ENCODE measurements at regions not wholly inside any gene's neighbourhood (a gene's known extent, or its start where the extent isn't known, plus 50 kb on each side); places are given as distances from the start of the nearest gene placed in this dataset.

DNA sequence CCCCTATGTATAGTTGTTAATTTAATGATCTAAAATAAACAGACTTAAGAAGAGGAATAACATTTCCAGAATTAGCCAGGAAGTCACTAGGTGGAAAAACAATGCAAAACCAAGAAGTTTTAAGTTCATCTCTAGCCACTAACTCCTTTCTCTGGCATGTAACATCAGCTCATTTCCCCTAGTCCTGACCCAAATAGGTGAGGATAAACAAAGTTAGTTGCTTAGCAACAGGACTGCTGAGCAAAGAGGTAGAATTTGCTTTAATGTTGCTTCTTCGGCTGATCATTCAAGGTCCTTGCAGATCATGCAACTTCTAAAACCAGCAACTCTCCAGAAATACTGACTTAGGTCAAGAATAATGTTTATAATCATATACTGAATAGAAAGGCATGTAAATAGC, 675.8 kb downstream of the CETN3 start:
- no peak for DNase-seq (ENCODE audit: low read depth in 2 of 2)

DNA sequence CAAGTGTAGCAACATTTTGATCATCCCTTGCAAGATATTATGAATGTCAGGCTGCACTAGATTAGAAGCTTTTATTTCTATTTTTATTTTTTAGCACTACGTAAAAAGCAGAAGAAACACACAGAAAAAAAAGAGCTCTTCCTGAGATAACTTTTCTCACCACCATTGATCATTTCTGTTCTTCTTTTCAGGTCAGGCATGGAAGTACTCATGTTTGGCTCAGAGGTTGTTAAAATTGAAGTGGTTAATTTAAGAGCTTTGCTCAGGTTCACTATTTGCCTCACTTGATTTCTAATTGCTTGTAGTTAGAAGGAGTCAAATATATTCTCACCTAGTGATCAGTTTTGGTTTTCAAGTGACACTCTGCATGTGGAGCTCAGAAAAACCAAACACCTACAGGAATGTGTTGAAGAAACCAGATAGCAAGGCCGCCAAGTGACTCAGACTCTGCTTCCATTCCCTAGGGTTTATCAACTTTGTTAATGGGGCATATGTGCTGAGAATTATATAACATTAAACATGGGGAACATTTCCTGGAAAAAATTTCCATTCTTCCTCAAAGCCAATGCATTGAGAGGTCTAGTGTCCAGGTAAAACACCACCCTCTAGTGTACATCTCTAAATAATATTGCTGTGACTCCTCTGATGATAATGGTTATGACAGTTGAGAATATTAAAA, 679.8 kb downstream of the CETN3 start:
- DNase-seq (ENCODE audit: low read depth in 2 of 2) = peak in 1 of 2 donors; percentile 0

GRCh38 chr5:89728750-89729149, 680.8 kb downstream of the CETN3 start:
- DNase-seq (ENCODE audit: low read depth in 2 of 2) = no peak

DNA sequence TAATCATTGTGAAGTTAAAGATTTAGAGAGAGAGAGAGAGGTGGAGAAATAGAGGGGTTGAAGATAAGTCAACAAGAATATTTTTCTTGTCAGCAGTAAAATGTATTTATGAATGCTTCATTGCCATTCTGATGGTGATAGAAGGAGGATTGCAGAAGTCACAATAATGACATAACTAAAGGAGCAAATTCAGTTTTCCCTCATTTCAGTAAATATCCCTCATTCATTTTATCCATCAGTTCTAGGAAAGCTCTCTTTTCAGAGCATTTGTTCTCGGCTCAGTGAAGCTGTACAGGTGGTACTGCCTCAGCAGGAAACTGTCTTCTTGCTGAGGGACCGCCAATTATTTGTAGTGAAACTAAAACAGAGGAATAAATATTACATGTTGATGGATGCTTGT, 681.4 kb downstream of the CETN3 start:
- DNase-seq (ENCODE audit: low read depth in 2 of 2) = no peak

GRCh38 chr5:89724379-89725095, 685.0 kb downstream of the CETN3 start:
- DNase-seq (ENCODE audit: low read depth in 2 of 2) = no peak

DNA sequence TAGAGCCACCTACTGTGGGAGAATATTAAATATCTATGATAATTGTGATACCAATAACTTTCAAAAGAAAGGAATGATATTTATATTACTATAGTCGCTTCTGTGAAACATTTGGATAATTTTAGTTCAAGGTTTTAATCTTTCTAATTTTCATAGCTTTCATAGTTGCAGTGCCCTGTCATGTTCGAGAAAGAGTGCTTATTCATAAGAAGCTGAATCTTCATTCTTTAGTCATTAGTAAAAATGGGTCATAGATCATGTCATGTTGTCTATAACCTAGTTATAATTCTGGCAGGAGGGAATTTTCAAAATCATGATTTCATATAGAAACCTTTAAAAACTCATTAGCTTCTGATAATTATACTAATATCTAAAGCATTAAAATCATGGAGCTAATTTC, 685.6 kb downstream of the CETN3 start:
- no peak for DNase-seq (ENCODE audit: low read depth in 2 of 2)

- DNase-seq (ENCODE audit: low read depth in 2 of 2) = no peak
These were observed 687.0 kb downstream of the CETN3 start for GRCh38 chr5:89722538-89722937.

DNA sequence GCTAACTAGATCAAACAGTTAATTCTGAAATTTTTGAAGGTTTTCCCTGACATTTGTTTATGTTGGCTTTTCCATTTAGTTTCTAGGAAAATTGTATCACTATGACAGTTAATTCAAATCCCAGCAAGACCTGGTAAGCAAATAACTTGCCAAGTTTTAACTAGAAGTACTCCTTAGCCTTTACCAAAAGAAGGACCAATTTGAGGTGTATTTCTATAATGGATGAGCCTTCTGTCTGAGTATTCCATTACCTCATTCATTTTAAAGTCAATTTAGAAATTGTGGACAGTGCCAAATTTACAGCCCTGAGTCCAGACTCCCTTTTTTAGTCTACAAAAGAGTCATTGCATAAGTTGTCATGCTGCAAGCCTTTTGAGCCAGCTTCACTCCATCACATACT, 687.6 kb downstream of the CETN3 start:
- DNase-seq (ENCODE audit: low read depth in 2 of 2) = no peak

GRCh38 chr5:89721353-89721752, 688.2 kb downstream of the CETN3 start:
- no peak for DNase-seq (ENCODE audit: low read depth in 2 of 2)

- DNase-seq (ENCODE audit: low read depth in 2 of 2) = no peak
These were observed 697.3 kb downstream of the CETN3 start for GRCh38 chr5:89712134-89712700.

GRCh38 chr5:89711526-89711925, 698.0 kb downstream of the CETN3 start:
- no peak for DNase-seq (ENCODE audit: low read depth in 2 of 2)

- DNase-seq (ENCODE audit: low read depth in 2 of 2) = no peak
These were observed 699.5 kb downstream of the CETN3 start for GRCh38 chr5:89710006-89710405.

DNA sequence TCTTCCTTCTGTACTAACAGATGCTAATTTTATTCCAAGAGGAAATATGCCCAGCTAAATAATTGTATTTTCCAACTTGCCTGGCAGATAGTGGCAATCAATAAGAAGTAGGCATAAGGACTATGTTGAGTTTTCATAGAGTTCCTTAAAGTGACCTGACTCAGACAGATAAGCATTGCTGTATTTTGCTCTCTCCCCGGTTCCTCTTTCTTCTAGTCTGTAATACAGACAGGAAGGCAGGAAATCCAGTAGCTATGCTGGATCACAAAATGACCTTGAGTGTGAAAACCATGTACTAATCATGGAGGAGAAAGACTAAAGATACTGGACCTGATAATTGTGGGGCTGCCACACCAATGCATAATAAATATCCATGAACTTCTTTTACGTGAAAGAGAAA, 701.7 kb downstream of the CETN3 start:
- DNase-seq (ENCODE audit: low read depth in 2 of 2) = no peak

DNA sequence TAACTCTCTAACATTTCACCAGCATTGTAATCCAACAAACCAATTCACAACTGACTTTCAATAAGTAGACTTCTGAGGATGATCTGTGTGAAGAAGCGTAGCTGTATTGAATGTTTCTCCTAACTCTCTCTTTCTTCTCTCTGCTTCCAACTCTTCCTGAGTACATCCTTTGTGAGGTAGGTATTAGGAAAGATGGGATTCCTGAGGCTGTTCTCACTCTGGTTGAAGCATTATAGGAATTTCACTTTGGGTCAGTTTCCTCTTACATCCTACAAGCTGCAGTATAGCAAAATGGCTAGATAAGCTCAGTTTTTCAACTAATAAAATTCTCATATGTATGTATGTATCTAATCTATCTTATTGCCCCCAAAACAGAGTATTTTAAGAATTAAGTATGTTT, 702.8 kb downstream of the CETN3 start:
- no peak for DNase-seq (ENCODE audit: low read depth in 2 of 2)

GRCh38 chr5:89703817-89704216, 705.7 kb downstream of the CETN3 start:
- DNase-seq (ENCODE audit: low read depth in 2 of 2) = no peak

GRCh38 chr5:89698028-89698427, 711.5 kb downstream of the CETN3 start:
- no peak for DNase-seq (ENCODE audit: low read depth in 2 of 2)

GRCh38 chr5:89697581-89697980, 712.0 kb downstream of the CETN3 start:
- no peak for DNase-seq (ENCODE audit: low read depth in 2 of 2)

- DNase-seq (ENCODE audit: low read depth in 2 of 2) = no peak
These were observed 714.2 kb downstream of the CETN3 start for GRCh38 chr5:89695371-89695770.

DNA sequence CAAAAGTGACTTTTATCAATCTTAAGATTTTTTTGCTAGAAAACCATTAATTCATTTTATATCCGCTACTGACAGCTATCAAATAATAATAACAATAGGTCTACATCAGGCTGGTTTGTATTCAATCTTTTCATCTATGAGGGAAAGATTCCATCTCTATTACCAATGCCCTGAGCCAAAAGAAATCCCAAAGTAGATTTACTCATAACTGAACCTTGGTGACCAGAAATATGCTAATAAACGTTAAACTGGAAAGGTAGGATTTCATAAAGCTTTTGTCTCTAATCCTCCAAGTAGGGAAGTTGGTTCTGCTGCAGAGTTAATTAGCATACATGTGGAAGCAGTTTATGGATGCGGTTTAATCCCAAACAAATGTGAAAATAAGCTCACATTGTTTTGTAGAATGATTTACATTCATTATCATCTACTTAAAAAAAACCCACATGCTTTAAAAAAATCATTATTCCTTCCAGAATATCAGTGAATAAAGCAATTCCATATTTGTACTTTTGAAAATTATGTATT, 715.5 kb downstream of the CETN3 start:
- DNase-seq (ENCODE audit: low read depth in 2 of 2) = no peak

GRCh38 chr5:89690331-89690730, 719.2 kb downstream of the CETN3 start:
- no peak for DNase-seq (ENCODE audit: low read depth in 2 of 2)

- DNase-seq (ENCODE audit: low read depth in 2 of 2) = no peak
These were observed 723.3 kb downstream of the CETN3 start for GRCh38 chr5:89686081-89686765.

DNA sequence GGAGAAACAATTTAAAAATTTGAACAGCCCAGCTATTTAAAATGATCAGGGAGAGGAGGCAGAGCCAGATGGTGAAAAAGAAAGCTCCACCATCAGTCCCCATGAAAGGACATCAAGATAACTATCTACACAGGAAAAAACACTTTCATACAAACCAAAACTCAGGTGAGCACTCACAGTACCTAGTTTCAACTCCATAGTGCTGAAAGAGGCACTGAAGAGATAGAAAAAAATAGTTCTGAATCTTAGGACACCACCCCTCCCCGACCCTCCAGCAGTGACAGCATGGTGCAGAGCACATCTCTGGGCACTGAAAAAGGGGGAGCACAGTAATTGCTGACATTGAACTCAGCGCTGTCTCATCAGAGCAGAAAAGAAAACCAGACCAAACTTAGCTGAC, 732.9 kb downstream of the CETN3 start:
- no peak for DNase-seq (ENCODE audit: low read depth in 2 of 2)
